HepG2 (cell line): ENCODE measurements at regions not wholly inside any gene's neighbourhood (a gene's known extent, or its start where the extent isn't known, plus 50 kb on each side); places are given as distances from the start of the nearest gene placed in this dataset.

Experiments
- ATF7 ChIP-seq, 2 experiments: fragments of 450-650 bp in 1 of 2; sonication (generic) in 1 of 2; formaldehyde crosslinking in 1 of 2; IDR thresholded peaks; 2 replicates each; pipeline versions ENCODE4 v1.4.0 to v1.6.1; 2016 to 2020; ENCODE audit warnings: antibody characterized with exemption in 1 of 2, mild to moderate bottlenecking in 1 of 2, missing genetic modification reagents in 1 of 2
- EP300 ChIP-seq, 3 experiments: sonication (generic) in 1 of 3; formaldehyde crosslinking in 1 of 3; IDR thresholded peaks; 2 replicates each; pipeline versions ENCODE4 v1.5.1 to v1.6.1; 2011 to 2020; ENCODE audit warnings: low read depth in 2 of 3, low read length in 2 of 3, borderline replicate concordance in 1 of 3, improper control_type of control experiment in 1 of 3, mild to moderate bottlenecking in 1 of 3, missing genetic modification reagents in 1 of 3, moderate library complexity in 1 of 3
- FOXK2 ChIP-seq: fragments of 450-650 bp; IDR thresholded peaks from 2 replicates; pipeline ENCODE4 v1.6.1; 2016
- GTF2F1 ChIP-seq: fragments of 150-350 bp; IDR thresholded peaks from 2 replicates; pipeline ENCODE4 v1.6.1; 2014; ENCODE audit warnings: low read length
- HNF4G ChIP-seq, 2 experiments: sonication (generic) in 1 of 2; formaldehyde crosslinking in 1 of 2; IDR thresholded peaks; 2 replicates each; pipeline versions ENCODE4 v1.4.0 to v1.6.1; 2011 to 2020; ENCODE audit warnings: borderline replicate concordance in 2 of 2, low read depth in 2 of 2, mild to moderate bottlenecking in 2 of 2, low read length in 1 of 2, missing genetic modification reagents in 1 of 2, moderate library complexity in 1 of 2
- NKX3-1 ChIP-seq: sonication (generic); formaldehyde crosslinking; IDR thresholded peaks from 2 replicates; pipeline ENCODE4 v1.5.0; 2020; ENCODE audit warnings: missing genetic modification reagents
- NR3C1 ChIP-seq: sonication (generic); formaldehyde crosslinking; IDR thresholded peaks from 2 replicates; pipeline ENCODE4 v1.4.0; 2020; ENCODE audit warnings: missing genetic modification reagents
- PATZ1 ChIP-seq: sonication (generic); formaldehyde crosslinking; IDR thresholded peaks from 2 replicates; pipeline ENCODE4 v1.4.0; 2020; ENCODE audit warnings: missing genetic modification reagents
- PRMT3 ChIP-seq: sonication (generic); formaldehyde crosslinking; IDR thresholded peaks from 2 replicates; pipeline ENCODE4 v1.8.1; 2022; ENCODE audit warnings: low read depth, mild to moderate bottlenecking, moderate library complexity, missing genetic modification reagents, borderline replicate concordance
- RBM39 ChIP-seq: fragments of 200-400 bp; formaldehyde crosslinking; IDR thresholded peaks from one replicate; pipeline ENCODE4 v1.6.1; 2018; ENCODE audit warnings: antibody characterized with exemption, mild to moderate bottlenecking, low read depth, low read length; ENCODE audit not compliant: poor library complexity, severe bottlenecking
- RFX5 ChIP-seq: IDR thresholded peaks from 2 replicates; pipeline ENCODE4 v1.6.1; 2011; ENCODE audit warnings: low read depth, low read length, improper control_type of control experiment
- RORA ChIP-seq: sonication (generic); formaldehyde crosslinking; IDR thresholded peaks from 2 replicates; pipeline ENCODE4 v1.5.0; 2020; ENCODE audit warnings: mild to moderate bottlenecking, missing genetic modification reagents, moderate library complexity
- TERF1 ChIP-seq: sonication (generic); formaldehyde crosslinking; IDR thresholded peaks from 2 replicates; pipeline ENCODE4 v1.8.0; 2022; ENCODE audit warnings: mild to moderate bottlenecking, missing genetic modification reagents, moderate library complexity
- ZNF12 ChIP-seq: sonication (generic); formaldehyde crosslinking; IDR thresholded peaks from 2 replicates; pipeline ENCODE4 v1.5.0; 2020; ENCODE audit warnings: missing genetic modification reagents
- ZNF446 ChIP-seq: sonication (generic); formaldehyde crosslinking; IDR thresholded peaks from 2 replicates; pipeline ENCODE4 v1.5.0; 2020; ENCODE audit warnings: mild to moderate bottlenecking, missing genetic modification reagents
- ZNF451 ChIP-seq: sonication (generic); formaldehyde crosslinking; IDR thresholded peaks from 2 replicates; pipeline ENCODE4 v1.5.0; 2020; ENCODE audit warnings: mild to moderate bottlenecking, missing genetic modification reagents
- ZNF567 ChIP-seq: sonication (generic); formaldehyde crosslinking; IDR thresholded peaks from 2 replicates; pipeline ENCODE4 v1.8.1; 2023; ENCODE audit warnings: mild to moderate bottlenecking, missing genetic modification reagents, borderline replicate concordance
- ZNF646 ChIP-seq: sonication (generic); formaldehyde crosslinking; IDR thresholded peaks from 2 replicates; pipeline ENCODE4 v1.9.0; 2021; ENCODE audit warnings: mild to moderate bottlenecking, missing genetic modification reagents

- TF ChIP-seq RORA (no peak), NR3C1 (CRISPR knock-in tag) (no peak), ZNF646 (CRISPR knock-in tag) (no peak), RBM39 (peak; percentile 70), FOXK2 (no peak), NKX3-1 (CRISPR knock-in tag) (0 out of 2 replicates have a peak, but pooled peaks have one; percentile 41), EP300 (IDR thresholded peaks at IDR 0.05; ENCODE audit: low read depth in 2 of 2, low read length in 2 of 2) (peak in 1 of 2 experiments; percentile 63; a peak in 2 of 4 replicates), EP300 (CRISPR knock-in tag; IDR thresholded peaks at IDR 0.05; ENCODE audit: borderline replicate concordance) (peak; percentile 4; the same call in 1 of the 2 replicates), TERF1 (CRISPR knock-in tag) (no peak), GTF2F1 (no peak), ZNF12 (CRISPR knock-in tag) (no peak), ZNF567 (CRISPR knock-in tag) (peak; percentile 84; the same call in 1 of the 2 replicates), PRMT3 (CRISPR knock-in tag) (no peak), RFX5 (no peak), ZNF451 (CRISPR knock-in tag) (peak; percentile 95), ATF7 (IDR thresholded peaks at IDR 0.05) (no peak), ATF7 (CRISPR knock-in tag; IDR thresholded peaks at IDR 0.05) (no peak), PATZ1 (CRISPR knock-in tag) (peak; percentile 82), ZNF446 (CRISPR knock-in tag) (no peak; the same call in none of the 2 replicates), HNF4G (IDR thresholded peaks at IDR 0.05; ENCODE audit: borderline replicate concordance, low read depth, low read length) (peak; percentile 56; the same call in 1 of the 2 replicates), HNF4G (CRISPR knock-in tag; IDR thresholded peaks at IDR 0.05; ENCODE audit: borderline replicate concordance, low read depth) (peak; percentile 68)
These were observed 93.7 kb upstream of the PRNP start (continued) for GRCh38 chr20:4592316-4593148.
